Muscle of arm (tissue), 1 donor: ENCODE measurements at regions not wholly inside any gene's neighbourhood (a gene's known extent, or its start where the extent isn't known, plus 50 kb on each side); places are given as distances from the start of the nearest gene placed in this dataset.

Source experiments
- DNase-seq: peaks from one replicate; pipeline ENCODE4 v3.0.0-alpha.2; 2013

- DNase-seq, result no peak
Measured at GRCh38 chr14:83196236-83196635, 1662.6 kb upstream of the SEL1L start.

GRCh38 chr14:83197271-83197670, 1663.6 kb upstream of the SEL1L start:
- DNase-seq, result no peak

- no peak for DNase-seq
Measured at GRCh38 chr14:83207550-83207949, 1673.9 kb upstream of the SEL1L start.

- DNase-seq, result no peak
Measured at GRCh38 chr14:83208341-83208740, 1674.7 kb upstream of the SEL1L start.

GRCh38 chr14:83217492-83217891, 1683.8 kb upstream of the SEL1L start:
- DNase-seq, result peak; percentile 2

GRCh38 chr14:83247924-83248639, 1714.4 kb upstream of the SEL1L start:
- no peak for DNase-seq

- peak; percentile 4 for DNase-seq
Measured at GRCh38 chr14:83251402-83251801, 1717.7 kb upstream of the SEL1L start.

GRCh38 chr14:83253870-83254269, 1720.2 kb upstream of the SEL1L start:
- no peak for DNase-seq

- no peak for DNase-seq
Measured at GRCh38 chr14:83255015-83255726, 1721.5 kb upstream of the SEL1L start.

- no peak for DNase-seq
Measured at GRCh38 chr14:83255727-83256090, 1722.1 kb upstream of the SEL1L start.

- DNase-seq, result no peak
Measured at GRCh38 chr14:83257466-83258439, 1724.1 kb upstream of the SEL1L start.

- no peak for DNase-seq
Measured at GRCh38 chr14:83260751-83261150, 1727.1 kb upstream of the SEL1L start.

GRCh38 chr14:83269583-83269982, 1735.9 kb upstream of the SEL1L start:
- no peak for DNase-seq

GRCh38 chr14:83271663-83272062, 1738.0 kb upstream of the SEL1L start:
- DNase-seq, result no peak

GRCh38 chr14:83280719-83281118, 1747.1 kb upstream of the SEL1L start:
- DNase-seq, result no peak

- DNase-seq, result no peak
Measured at GRCh38 chr14:83282706-83283105, 1749.1 kb upstream of the SEL1L start.

GRCh38 chr14:83287300-83287699, 1753.6 kb upstream of the SEL1L start:
- DNase-seq, result no peak

- no peak for DNase-seq
Measured at GRCh38 chr14:83289390-83289789, 1755.7 kb upstream of the SEL1L start.

GRCh38 chr14:83289896-83290295, 1756.2 kb upstream of the SEL1L start:
- no peak for DNase-seq

GRCh38 chr14:83290447-83290846, 1756.8 kb upstream of the SEL1L start:
- no peak for DNase-seq

GRCh38 chr14:83291714-83292113, 1758.1 kb upstream of the SEL1L start:
- DNase-seq, result no peak

GRCh38 chr14:83294941-83295340, 1761.3 kb upstream of the SEL1L start:
- DNase-seq, result no peak
